Esophagus squamous epithelium (tissue), 4 donors: ENCODE measurements at regions not wholly inside any gene's neighbourhood (a gene's known extent, or its start where the extent isn't known, plus 50 kb on each side); places are given as distances from the start of the nearest gene placed in this dataset.

Source experiments
- CTCF ChIP-seq, 6 experiments: fragments of 450-650 bp in 4 of 6; fragments of 200-600 bp in 2 of 6; sonication (generic) in 2 of 6; IDR thresholded peaks; one replicate each; pipeline ENCODE4 v1.5.1; 2016 to 2019; ENCODE audit warnings: antibody characterized with exemption in 6 of 6, mild to moderate bottlenecking in 4 of 6, moderate library complexity in 4 of 6
- POLR2A ChIP-seq, 4 donors: fragments of 450-650 bp; IDR thresholded peaks; one replicate each; pipeline ENCODE4 v1.6.1; 2017; ENCODE audit warnings: antibody characterized with exemption in 4 of 4, mild to moderate bottlenecking in 4 of 4, moderate library complexity in 3 of 4

GRCh38 chr4:126427853-126428252, 1113.1 kb downstream of the FAT4 start:
- TF ChIP-seq CTCF (IDR thresholded peaks at IDR 0.05) (no peak), POLR2A (IDR thresholded peaks at IDR 0.05) (no peak)
